HG02970 (cell line): ENCODE measurements at regions not wholly inside any gene's neighbourhood (a gene's known extent, or its start where the extent isn't known, plus 50 kb on each side); places are given as distances from the start of the nearest gene placed in this dataset.

Experiments
- ATAC-seq: cut with Tn5 transposase; IDR thresholded peaks from one replicate; pipeline ENCODE4 v1.9.1; 2021; ENCODE audit warnings: mild to moderate bottlenecking, moderate library complexity, moderate number of reproducible peaks; ENCODE audit not compliant: unreplicated experiment, low FRiP score

GRCh38 chr2:7279421-7279949, 362.3 kb downstream of the RNF144A start:
- ATAC-seq: no peak

GRCh38 chr2:7280790-7281189, 363.6 kb downstream of the RNF144A start:
- ATAC-seq: no peak

- ATAC-seq: no peak
Measured at GRCh38 chr2:7281231-7282201, 364.3 kb downstream of the RNF144A start.

GRCh38 chr2:7286120-7286519, 368.9 kb downstream of the RNF144A start:
- no peak for ATAC-seq

DNA sequence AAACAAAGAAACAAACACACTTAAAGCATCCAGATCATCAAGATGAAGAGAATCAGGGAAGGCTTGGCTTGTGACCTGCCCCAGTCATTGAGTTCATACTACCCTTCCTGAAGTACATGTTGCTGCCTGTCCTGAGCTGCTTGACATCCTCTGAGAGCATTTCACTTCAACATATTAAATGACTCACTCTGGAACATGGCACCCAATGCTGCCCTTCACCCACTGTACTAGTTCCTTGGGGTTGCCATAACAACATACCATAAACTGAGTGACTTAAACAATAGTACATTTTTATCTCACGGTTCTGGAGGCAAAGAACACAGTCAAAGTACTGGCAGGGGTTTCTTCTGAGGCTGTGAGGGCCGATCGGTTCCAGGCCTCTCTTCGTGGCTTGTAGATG, 371.3 kb downstream of the RNF144A start:
- no peak for ATAC-seq

- no peak for ATAC-seq
Measured at GRCh38 chr2:7289697-7290096, 372.5 kb downstream of the RNF144A start.

- ATAC-seq: no peak
Measured at GRCh38 chr2:7292154-7292691, 375.0 kb downstream of the RNF144A start.

DNA sequence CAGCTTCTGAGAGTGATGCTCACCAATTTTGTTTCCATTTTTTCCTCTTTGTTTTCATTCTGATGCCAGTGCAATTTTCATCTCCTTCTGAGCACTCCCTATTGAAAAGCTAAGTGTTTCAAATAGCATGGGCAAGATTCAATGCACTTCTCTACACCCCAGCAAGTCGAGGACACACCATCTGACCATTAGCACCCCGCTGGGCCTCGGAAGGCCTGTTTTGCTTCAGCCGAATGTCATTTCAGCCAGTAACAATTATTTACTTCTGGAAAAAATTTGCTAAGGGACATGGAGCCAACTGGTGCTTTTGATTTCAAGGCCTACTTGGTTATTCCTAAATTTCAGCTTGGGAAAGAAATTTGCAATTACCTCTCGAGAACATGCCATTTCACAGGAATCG, 392.4 kb downstream of the RNF144A start:
- no peak for ATAC-seq

GRCh38 chr2:7324706-7325105, 407.5 kb downstream of the RNF144A start:
- no peak for ATAC-seq

DNA sequence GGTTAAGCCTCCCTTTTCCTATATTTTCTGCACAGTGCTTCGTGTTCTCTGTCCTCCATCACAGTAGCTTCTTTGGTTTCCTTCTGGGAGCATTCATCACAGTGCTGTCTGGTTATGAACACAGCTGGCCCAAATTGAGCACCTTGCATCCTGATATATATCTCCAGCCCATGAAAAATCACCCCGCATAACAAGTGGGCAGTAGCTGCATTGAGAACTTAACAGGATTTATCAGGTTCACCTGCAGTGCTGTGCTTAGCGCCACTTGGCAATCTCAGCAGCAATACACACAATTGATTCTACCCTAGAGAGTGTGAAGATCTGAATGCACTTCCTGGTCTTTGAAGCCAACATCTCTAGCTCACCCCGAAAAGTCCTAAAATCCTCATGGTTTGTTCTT, 408.0 kb downstream of the RNF144A start:
- ATAC-seq: no peak

DNA sequence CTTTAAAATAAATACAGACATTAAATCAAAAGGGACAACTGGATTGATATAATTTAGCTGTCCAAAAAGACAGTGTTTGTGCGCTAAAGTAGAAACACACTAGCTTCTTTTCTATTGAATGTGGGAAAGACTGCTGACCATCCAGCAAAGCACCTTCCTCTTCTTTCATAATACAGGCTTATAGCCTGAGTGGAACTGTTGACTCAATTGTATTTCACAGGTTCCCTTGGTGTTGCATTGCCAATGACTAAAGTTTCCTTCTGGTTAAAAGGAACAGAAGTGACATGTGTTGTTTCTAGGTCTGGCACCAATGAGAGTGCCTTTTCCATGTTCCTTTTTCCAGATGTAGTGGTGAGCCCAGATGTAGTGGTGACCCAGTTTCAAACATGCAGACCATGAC, 412.3 kb downstream of the RNF144A start:
- no peak for ATAC-seq

DNA sequence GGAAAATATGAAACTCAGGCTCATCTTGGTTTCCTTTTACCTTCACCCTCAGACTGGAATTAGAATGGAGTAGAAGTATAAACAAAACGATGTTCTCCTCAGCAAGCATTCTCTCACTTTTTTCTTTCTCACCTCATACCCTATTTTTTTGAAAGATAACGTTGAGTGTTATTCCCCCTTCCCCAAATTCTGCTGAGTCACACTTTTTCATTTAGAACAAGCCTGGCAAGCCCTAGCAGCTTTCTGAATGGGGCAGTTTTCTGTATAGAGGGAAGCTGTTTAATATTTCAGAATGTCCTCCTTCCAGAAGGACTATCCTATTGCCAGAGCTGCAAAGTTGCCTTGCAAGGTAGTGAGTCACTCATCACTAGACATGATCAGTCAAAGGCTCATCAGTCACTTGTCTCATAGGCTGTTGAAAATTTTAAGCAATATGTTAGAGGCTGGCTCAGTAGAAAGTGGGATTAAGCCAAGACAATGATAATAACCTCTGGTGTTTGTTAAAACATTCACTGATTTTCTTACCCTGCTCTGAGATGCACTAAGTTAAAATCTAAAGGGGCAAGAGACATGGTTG, 416.1 kb downstream of the RNF144A start:
- no peak for ATAC-seq

GRCh38 chr2:7333960-7334493, 416.8 kb downstream of the RNF144A start:
- no peak for ATAC-seq

- ATAC-seq: no peak
Measured at GRCh38 chr2:7338961-7339360, 421.7 kb downstream of the RNF144A start.

DNA sequence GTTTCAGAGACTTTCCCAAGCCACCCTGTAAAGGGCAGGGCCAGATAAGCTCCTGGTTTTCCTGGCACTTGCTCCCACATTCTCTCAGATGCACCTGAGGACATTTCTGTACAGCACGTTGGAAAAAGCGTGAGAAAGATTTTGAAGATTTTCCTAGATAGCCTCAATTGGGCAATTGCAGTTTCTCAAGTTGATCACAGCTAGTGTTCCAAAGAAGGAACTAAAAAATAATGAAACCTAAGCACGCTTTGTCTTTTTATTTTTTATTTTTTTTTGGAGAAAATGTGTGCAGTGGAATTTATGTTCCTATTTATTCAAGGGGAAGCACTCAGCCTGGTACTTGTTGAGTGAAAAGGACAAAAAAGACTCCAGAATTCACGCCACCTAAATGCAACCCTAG, 429.1 kb downstream of the RNF144A start:
- ATAC-seq: no peak

DNA sequence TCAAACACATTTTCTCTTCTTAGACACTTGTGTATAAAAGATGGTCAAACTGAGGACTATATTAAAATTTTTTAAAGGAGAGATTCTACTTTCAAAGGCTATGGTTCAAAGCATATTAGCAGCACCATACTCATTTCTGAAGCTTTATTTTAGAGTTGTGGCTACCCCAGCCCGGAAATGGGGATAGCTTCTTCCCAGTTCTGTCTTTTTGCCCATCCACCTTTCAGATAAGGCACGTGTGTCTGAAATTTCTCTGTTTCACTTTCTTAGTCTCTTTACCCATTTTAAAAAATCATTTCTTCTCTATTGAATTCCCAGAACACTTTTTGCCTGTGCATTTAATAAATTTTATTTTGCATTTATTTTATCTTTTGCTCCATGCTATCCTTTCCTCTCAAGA, 431.5 kb downstream of the RNF144A start:
- no peak for ATAC-seq

DNA sequence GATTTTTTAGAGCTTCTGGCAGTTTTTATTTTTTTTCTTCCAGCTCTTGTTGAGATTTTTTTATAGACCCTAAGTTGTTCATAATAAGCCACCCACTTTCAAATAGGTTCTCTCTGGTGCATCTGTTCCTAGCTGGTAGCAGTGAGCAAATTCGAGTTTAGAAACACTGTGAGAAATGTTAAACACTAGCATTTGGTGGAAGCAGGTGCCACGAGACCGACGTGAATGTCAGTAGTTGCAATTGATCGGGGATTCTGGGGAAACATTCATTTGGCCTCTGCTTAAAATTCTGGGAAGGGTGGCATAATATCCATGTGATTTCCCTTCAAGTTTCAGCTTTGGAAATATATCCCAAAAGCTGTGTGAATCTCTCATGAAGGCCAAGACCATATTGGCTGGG, 435.0 kb downstream of the RNF144A start:
- ATAC-seq: no peak

DNA sequence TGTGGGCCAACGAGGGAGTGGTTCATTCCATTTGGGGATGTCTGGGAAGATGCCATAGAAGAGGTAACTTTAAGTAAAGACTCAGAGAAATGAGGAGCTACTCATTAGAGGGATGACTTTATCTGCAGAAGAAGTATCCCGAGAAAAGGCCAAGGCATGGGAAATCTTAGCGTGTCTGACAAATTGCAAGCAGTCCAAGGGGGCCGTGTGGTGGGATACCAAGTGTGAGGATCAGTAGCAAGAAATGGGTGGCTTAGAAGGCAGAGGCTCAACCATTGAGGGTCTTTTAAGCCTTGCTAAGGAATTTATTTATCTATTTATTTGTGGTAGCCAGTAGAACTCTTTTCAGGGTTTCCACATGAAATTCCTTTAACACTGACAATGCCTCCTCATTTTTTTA, 436.4 kb downstream of the RNF144A start:
- no peak for ATAC-seq

- no peak for ATAC-seq
Measured at GRCh38 chr2:7355781-7356180, 438.6 kb downstream of the RNF144A start.

GRCh38 chr2:7356909-7357584, 439.8 kb downstream of the RNF144A start:
- no peak for ATAC-seq

DNA sequence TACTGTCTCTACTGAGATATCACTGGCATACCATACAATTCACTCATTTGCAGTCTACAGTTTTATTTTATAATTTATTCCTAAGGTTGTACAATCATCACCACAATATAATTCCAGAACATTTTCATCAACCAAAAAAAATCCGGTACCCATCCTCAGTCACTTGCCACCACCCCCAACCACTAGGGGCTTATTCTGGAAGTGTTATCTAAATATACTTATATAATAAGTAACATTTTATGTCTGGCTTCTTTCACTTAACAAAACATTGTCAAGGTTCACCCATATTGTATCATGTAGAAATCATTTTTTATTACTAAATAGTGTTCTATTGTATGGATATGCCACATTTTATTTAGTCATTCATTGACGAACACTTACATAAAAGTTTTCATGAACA, 440.8 kb downstream of the RNF144A start:
- ATAC-seq: no peak
